HepG2 (cell line): ENCODE measurements at regions not wholly inside any gene's neighbourhood (a gene's known extent, or its start where the extent isn't known, plus 50 kb on each side); places are given as distances from the start of the nearest gene placed in this dataset.

Experiments used
- ATAC-seq: fragments of 200-7000 bp; cut with Tn5 transposase; 3 replicates; pipeline ENCODE4 v1.9.1; 2020; ENCODE audit warnings: mild to moderate bottlenecking, moderate library complexity
- BruUV-seq: library from RNA; stranded (reverse); fragments of 400-500 nt; replicated peaks from 2 replicates; lab custom pipeline; 2021; lab: Mats Ljungman, UMichigan
- CTCF ChIA-PET: fragments of 300-600 bp; formaldehyde crosslinking; extraction: SDS; loops from one replicate; lab custom pipeline; 2021; ENCODE audit warnings: low total read pairs, inconsistent platforms, low intra/inter-chr PET ratio; lab: Yijun Ruan, JAX
- POLR2A ChIA-PET: fragments of 350-600 bp; sonication (Branson Sonifier 250); formaldehyde crosslinking; loops from one replicate; lab custom pipeline; 2020; ENCODE audit warnings: antibody characterized with exemption, inconsistent platforms; lab: Yijun Ruan, JAX
- DNase-seq: peaks from one replicate; pipeline ENCODE4 v3.0.0-alpha.2; 2015; ENCODE audit warnings: low spot score
- FAIRE-seq: peaks from 3 replicates; lab custom pipeline; 2011; peaks lifted over from hg19 to GRCh38; lab: Jason Lieb, UNC
- H2AFZ ChIP-seq: one replicate; pipeline ENCODE4 v1.6.1; 2011; ENCODE audit warnings: low read length, inconsistent platforms
- H3K27ac ChIP-seq: fragments of 300-600 bp; 3 replicates; pipeline ENCODE4 v1.8.0; 2011; ENCODE audit warnings: mixed run types, mild to moderate bottlenecking, mixed read lengths, low read length, inconsistent platforms; ENCODE audit not compliant: insufficient read depth; ENCODE audit errors: extremely low read length
- H3K27me3 ChIP-seq, 2 experiments: fragments of 200-600 bp in 1 of 2; 2 replicates in 1 of 2; 3 replicates in 1 of 2; pipeline versions ENCODE4 v1.6.0 to v1.8.0; 2011; ENCODE audit warnings: low read length in 2 of 2, mild to moderate bottlenecking in 2 of 2, moderate library complexity in 2 of 2, inconsistent platforms in 1 of 2; ENCODE audit not compliant: insufficient read depth in 2 of 2, control insufficient read depth in 1 of 2
- H3K36me3 ChIP-seq, 2 experiments: fragments of 200-600 bp in 1 of 2; replicated peaks in 1 of 2; 2 replicates in 1 of 2; 3 replicates in 1 of 2; pipeline versions ENCODE4 v1.5.1 to v1.8.0; 2011; ENCODE audit warnings: low read length in 2 of 2, inconsistent platforms in 1 of 2; ENCODE audit not compliant: insufficient read depth in 2 of 2, control insufficient read depth in 1 of 2
- H3K4me1 ChIP-seq: 2 replicates; pipeline ENCODE4 v1.5.1; 2012; ENCODE audit warnings: low read length, inconsistent platforms; ENCODE audit not compliant: insufficient read depth
- H3K4me2 ChIP-seq: 2 replicates; pipeline ENCODE4 v1.6.0; 2011; ENCODE audit warnings: low read depth, low read length, inconsistent platforms
- H3K4me3 ChIP-seq, 3 experiments: fragments of 200-600 bp in 1 of 3; sonication (generic), shearing (Covaris generic) in 1 of 3; replicated peaks in 1 of 3; 2 replicates each; pipeline ENCODE4 v1.5.1; 2011 to 2016; ENCODE audit warnings: low read length in 3 of 3, inconsistent platforms in 2 of 3, low read depth in 2 of 3, mild to moderate bottlenecking in 2 of 3, control low read depth in 1 of 3, mixed read lengths in 1 of 3; ENCODE audit not compliant: insufficient read depth in 1 of 3
- H3K79me2 ChIP-seq: one replicate; pipeline ENCODE4 v1.6.1; 2011; ENCODE audit warnings: low read length, inconsistent platforms; ENCODE audit not compliant: insufficient read depth
- H3K9ac ChIP-seq: 2 replicates; pipeline ENCODE4 v1.6.0; 2011; ENCODE audit warnings: mild to moderate bottlenecking, low read depth, low read length, inconsistent platforms; ENCODE audit not compliant: insufficient read depth
- H3K9me3 ChIP-seq: 2 replicates; pipeline ENCODE4 v1.5.1; 2012; ENCODE audit warnings: mild to moderate bottlenecking, low read length
- H4K20me1 ChIP-seq: 2 replicates; pipeline ENCODE4 v1.6.0; 2011; ENCODE audit warnings: inconsistent platforms, mild to moderate bottlenecking, low read length, moderate library complexity; ENCODE audit not compliant: insufficient read depth
- MAFF ChIP-seq: IDR thresholded peaks from 2 replicates; pipeline ENCODE4 v1.6.1; 2011; ENCODE audit warnings: low read depth, low read length, improper control_type of control experiment
- MAFK ChIP-seq, 2 experiments: IDR thresholded peaks in 1 of 2; conservative IDR thresholded peaks in 1 of 2; 2 replicates each; pipeline ENCODE4 v1.6.1; 2011; ENCODE audit warnings: improper control_type of control experiment in 2 of 2, low read length in 2 of 2
- ZFY ChIP-seq: sonication (generic); formaldehyde crosslinking; IDR thresholded peaks from 2 replicates; pipeline ENCODE4 v1.4.0; 2020; ENCODE audit warnings: missing genetic modification reagents
- ZNF3 ChIP-seq: IDR thresholded peaks from 2 replicates; pipeline ENCODE4 v1.7.0; 2017; ENCODE audit warnings: inconsistent platforms
- ZNF652 ChIP-seq: IDR thresholded peaks from 2 replicates; pipeline ENCODE4 v1.6.1; 2016; ENCODE audit warnings: low read depth, borderline replicate concordance
- ZNF691 ChIP-seq: sonication (generic); formaldehyde crosslinking; IDR thresholded peaks from 2 replicates; pipeline ENCODE4 v1.4.0; 2020; ENCODE audit warnings: missing genetic modification reagents, low read depth, mild to moderate bottlenecking, borderline replicate concordance
- WGBS: methylation state at CpG from one replicate; pipeline ENCODE4 v1.1.6; 2017; ENCODE audit warnings: low lambda C conversion rate; 5-methylcytosine and 5-hydroxymethylcytosine counted together
- in situ Hi-C: cut with HindIII; loops from 2 replicates; pipeline ENCODE4 v1.10.0; 2017; ENCODE audit warnings: low pct_unique_long_range_greater_than_20kb; ENCODE audit not compliant: extremely low pct_ligation_motif_present
- intact Hi-C: fragments of 100-400 bp; cut with micrococcal nuclease; formaldehyde crosslinking; loops from one replicate; pipeline ENCODE4 v1.10.0; 2022; ENCODE audit not compliant: unreplicated experiment

DNA sequence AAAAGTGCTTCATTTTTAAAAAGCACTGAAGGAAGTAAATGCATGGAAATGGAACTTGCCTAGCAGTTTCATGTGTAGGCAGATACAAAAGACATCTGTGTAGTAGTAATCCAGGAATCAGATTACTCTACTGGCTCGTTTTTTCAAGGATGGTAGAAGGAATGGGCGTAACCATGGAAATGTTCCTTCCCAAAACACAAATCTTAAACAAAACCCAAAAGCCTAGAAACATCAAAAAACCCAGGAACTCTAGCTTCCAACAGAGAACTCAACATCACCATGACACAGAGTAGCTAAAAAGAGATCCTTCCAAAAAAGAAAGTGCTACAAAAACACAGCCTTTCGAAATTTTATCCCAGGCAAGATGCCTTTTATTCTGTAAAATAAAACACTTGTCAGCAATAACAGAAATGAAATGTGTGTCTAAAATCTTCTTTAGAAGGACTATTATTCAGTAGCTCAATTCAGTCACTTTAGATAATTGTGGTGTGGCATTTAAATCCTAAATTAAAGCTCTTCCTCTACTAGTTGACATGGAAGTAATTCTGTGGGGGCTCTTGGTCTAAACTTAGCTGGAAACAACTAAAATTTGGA lies 81.7 kb downstream of the FAM217A start:
- intact Hi-C loops (no loop called here), in situ Hi-C loops (loop anchor here (25.0 kb wide), 1 partner anchor 710 kb away; no protein-coding TSS in a partner anchor)
- Histone ChIP-seq H3K27me3 (no peaks in the 10 kb centered on the region), H3K9ac (no peak overlapping the region), H4K20me1 (no peaks in the 10 kb centered on the region), H3K36me3 (no peaks in the 10 kb centered on the region; a peak in 1 of 5 replicates), H3K4me2 (no peak overlapping the region), H3K4me3 (no peak overlapping the region), H2AFZ (no peak overlapping the region), H3K4me1 (no peaks in the 10 kb centered on the region)
- BruUV-seq = no TSS peak
- ChIA-PET POLR2A (no interaction called here), CTCF (no interaction called here)
- WGBS = 81% methylated on average over 3 of the region's 3 CpGs
- ATAC-seq (no peak), FAIRE-seq (no peak)
- TF ChIP-seq ZNF691 (CRISPR knock-in tag) (no peak), MAFF (peak; percentile 78), MAFK (conservative IDR thresholded peaks at IDR 0.05 in 1 of 2, IDR thresholded peaks at IDR 0.05 in 1 of 2; ENCODE audit: low read length in 2 of 2) (peak; percentile 65 to 84; a peak in 3 of 4 replicates)
- TF ChIP-seq, all 625 proteins: peak for 2
- Histone ChIP-seq H3K27ac (no peak overlapping the region), H3K79me2 (no peaks in the 10 kb centered on the region), H3K9me3 (no peaks in the 10 kb centered on the region)
- DNase-seq = no peak

DNA sequence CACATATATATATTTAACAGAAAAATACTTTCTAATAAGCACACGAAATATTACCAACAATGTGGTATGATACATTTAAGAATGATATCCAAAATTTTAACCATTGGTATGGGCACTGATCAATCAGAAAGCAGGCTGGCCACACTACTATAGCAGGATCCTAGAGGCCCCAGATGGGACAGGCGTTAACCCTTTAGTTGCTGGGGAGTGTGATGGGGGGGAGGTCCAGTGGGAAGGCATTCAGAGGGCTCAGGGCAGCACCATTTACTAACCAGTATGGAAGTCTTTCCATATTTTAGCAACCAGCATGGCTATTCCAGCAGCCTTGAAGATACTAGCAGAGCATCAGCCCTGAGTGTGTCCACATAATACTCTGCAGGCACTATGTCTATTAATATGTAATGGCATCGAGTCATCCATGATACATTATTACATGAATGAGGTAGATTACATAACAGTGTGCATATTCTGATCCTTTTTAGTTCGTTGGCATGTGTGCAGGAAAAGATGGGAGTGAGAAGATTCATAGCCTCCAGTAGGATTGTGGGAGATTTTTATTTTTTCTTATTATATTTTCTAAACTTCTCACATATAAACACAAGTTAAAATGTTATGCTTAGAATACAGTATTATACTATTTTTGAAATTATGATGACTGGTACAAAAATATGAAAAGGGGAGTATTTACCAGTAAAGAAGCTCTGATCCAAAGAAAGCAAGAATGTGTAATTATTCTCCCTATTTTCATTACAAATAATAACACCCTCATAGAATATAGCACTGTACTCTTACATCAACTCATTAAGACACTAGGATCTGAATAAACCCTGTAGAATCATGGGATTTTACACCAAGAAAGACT lies 78.9 kb downstream of the FAM217A start:
- no peaks in the 10 kb centered on the region for H4K20me1 ChIP-seq
- FAIRE-seq (no peak), ATAC-seq (no peak), DNase-seq (no peak)
- no peak overlapping the region for H3K27ac ChIP-seq
- in situ Hi-C loops (loop anchor here (25.0 kb wide), 1 partner anchor 713 kb away; no protein-coding TSS in a partner anchor), intact Hi-C loops (no loop called here)
- no peaks in the 10 kb centered on the region for H3K4me1 ChIP-seq
- no peaks in the 10 kb centered on the region for H3K9me3 ChIP-seq
- ChIA-PET POLR2A (no interaction called here), CTCF (no interaction called here)
- TF ChIP-seq MAFK (conservative IDR thresholded peaks at IDR 0.05 in 1 of 2, IDR thresholded peaks at IDR 0.05 in 1 of 2; ENCODE audit: low read length in 2 of 2) = peak; percentile 57 to 75; a peak in 3 of 4 replicates
- peak; percentile 47; the same call in 1 of the 2 replicates for TF ChIP-seq MAFF
- no peak for TF ChIP-seq ZNF3 (CRISPR knock-in tag)
- peak; percentile 90 for TF ChIP-seq ZNF652 (CRISPR knock-in tag)
- no peak for TF ChIP-seq ZFY
- H3K79me2 ChIP-seq = no peaks in the 10 kb centered on the region
- H3K4me2 ChIP-seq = no peak overlapping the region
- 84% methylated on average over 4 of the region's 4 CpGs for WGBS
- no peaks in the 10 kb centered on the region for H3K27me3 ChIP-seq
- BruUV-seq = no TSS peak
- no peak overlapping the region for H3K9ac ChIP-seq
- no peak overlapping the region for H2AFZ ChIP-seq
- no peaks in the 10 kb centered on the region; a peak in 1 of 5 replicates for H3K36me3 ChIP-seq
- H3K4me3 ChIP-seq = no peak overlapping the region
